Lung (tissue), 11 donors: ENCODE measurements at regions not wholly inside any gene's neighbourhood (a gene's known extent, or its start where the extent isn't known, plus 50 kb on each side); places are given as distances from the start of the nearest gene placed in this dataset.

ENCODE experiments used
- ATAC-seq: fragments of 200-7000 bp; cut with Tn5 transposase; one replicate; pipeline ENCODE4 v1.9.1; 2020; ENCODE audit warnings: moderate number of reproducible peaks; ENCODE audit not compliant: insufficient read depth, low FRiP score
- DNase-seq, 3 donors: peaks; one replicate each; pipeline ENCODE4 v3.0.0-alpha.2; 2013 to 2017
- H3K27ac ChIP-seq, 2 donors: one replicate each; pipeline ENCODE4 v1.5.1; 2013; ENCODE audit warnings: mild to moderate bottlenecking in 2 of 2, moderate library complexity in 2 of 2, control low read depth in 1 of 2, inconsistent platforms in 1 of 2, low read depth in 1 of 2, low read length in 1 of 2
- H3K27me3 ChIP-seq, 3 donors: one replicate each; pipeline ENCODE4 v1.5.1; 2013; ENCODE audit warnings: low read length in 2 of 3; ENCODE audit not compliant: control insufficient read depth in 3 of 3, insufficient read depth in 3 of 3
- H3K36me3 ChIP-seq, 4 donors: one replicate each; pipeline ENCODE4 v1.5.1; 2013; ENCODE audit warnings: low read length in 4 of 4, mild to moderate bottlenecking in 1 of 4, moderate library complexity in 1 of 4; ENCODE audit not compliant: control insufficient read depth in 4 of 4, insufficient read depth in 4 of 4
- H3K4me1 ChIP-seq, 5 donors: one replicate each; pipeline ENCODE4 v1.5.1; 2013; ENCODE audit warnings: low read length in 5 of 5, mild to moderate bottlenecking in 2 of 5, moderate library complexity in 1 of 5; ENCODE audit not compliant: control insufficient read depth in 5 of 5, insufficient read depth in 5 of 5
- H3K4me3 ChIP-seq: one replicate; pipeline ENCODE4 v1.5.1; 2013; ENCODE audit warnings: mild to moderate bottlenecking, control low read depth, moderate library complexity
- H3K9ac ChIP-seq, 2 donors: one replicate each; pipeline ENCODE4 v1.5.1; 2013; ENCODE audit warnings: low read length in 2 of 2, control low read depth in 1 of 2; ENCODE audit not compliant: insufficient read depth in 1 of 2
- H3K9me3 ChIP-seq, 4 donors: one replicate each; pipeline ENCODE4 v1.5.1; 2013; ENCODE audit warnings: low read length in 3 of 4, mild to moderate bottlenecking in 1 of 4, moderate library complexity in 1 of 4; ENCODE audit not compliant: control insufficient read depth in 4 of 4, insufficient read depth in 3 of 4
- CTCF ChIP-seq: IDR thresholded peaks from 2 replicates; pipeline ENCODE4 v1.5.1; 2012; ENCODE audit warnings: mild to moderate bottlenecking; ENCODE audit errors: control extremely low read depth, extremely low read depth
- WGBS, 2 donors: extraction: QIAGEN DNeasy Blood & Tissue Kit; methylation state at CpG; one replicate each; pipeline ENCODE4 v1.1.7; 2013; 5-methylcytosine and 5-hydroxymethylcytosine counted together
- donor health status: control.
- donor health status: control.
- donor health status: Bipolar disorder and iron deficiency.
- donor health status: healthy.
- donor health status: DM: yes; HTN: yes; CAD: no.

GRCh38 chr2:237230355-237230754 is 144.7 kb downstream of the COPS8 start:
- no peak for ATAC-seq
- 85 to 96% methylated on average over 3 of the region's 3 CpGs for WGBS, 2 donors

GRCh38 chr2:237231593-237231992 is 145.9 kb downstream of the COPS8 start:
- DNase-seq, result no peak

More at GRCh38 chr2:237230355-237230754, 144.7 kb downstream of the COPS8 start:
- no peak overlapping the region for H3K4me3 ChIP-seq
- H3K9ac ChIP-seq, result no peak overlapping the region
- no peaks in the 10 kb centered on the region for H3K36me3 ChIP-seq
- H3K27me3 ChIP-seq, result no peaks in the 10 kb centered on the region
- no peak for DNase-seq
- peaks cover 0 to 9% (median 7%) of the 10 kb centered on the region in 5 donors for H3K4me1 ChIP-seq
- no peak overlapping the region for H3K27ac ChIP-seq
- H3K9me3 ChIP-seq, result peaks cover 0 to 5% (median 0%) of the 10 kb centered on the region in 4 donors
- no peak for TF ChIP-seq CTCF

GRCh38 chr2:237232166-237232565 is 146.5 kb downstream of the COPS8 start:
- no peak for TF ChIP-seq CTCF
- Histone ChIP-seq H3K36me3 (no peaks in the 10 kb centered on the region), H3K27me3 (no peaks in the 10 kb centered on the region), H3K9me3 (peaks cover 0 to 5% (median 0%) of the 10 kb centered on the region in 4 donors), H3K4me1 (peaks cover 0 to 20% (median 8%) of the 10 kb centered on the region in 5 donors), H3K9ac (no peak overlapping the region), H3K27ac (peak overlapping the region in 1 of 2 donors; percentile 24), H3K4me3 (no peak overlapping the region)
- DNase-seq (no peak), ATAC-seq (no peak)

More at GRCh38 chr2:237231593-237231992, 145.9 kb downstream of the COPS8 start:
- H3K4me1 ChIP-seq, result peaks cover 0 to 20% (median 8%) of the 10 kb centered on the region in 5 donors
- WGBS, 2 donors, result 85 to 92% methylated on average over 9 of the region's 9 CpGs
- no peak overlapping the region for H3K4me3 ChIP-seq
- no peaks in the 10 kb centered on the region for H3K27me3 ChIP-seq
- H3K9ac ChIP-seq, result no peak overlapping the region
- H3K36me3 ChIP-seq, result no peaks in the 10 kb centered on the region
- no peak for TF ChIP-seq CTCF
- peak overlapping the region in 1 of 2 donors; percentile 17 for H3K27ac ChIP-seq
- no peak for ATAC-seq
- H3K9me3 ChIP-seq, result peaks cover 0 to 5% (median 0%) of the 10 kb centered on the region in 4 donors

- no peaks in the 10 kb centered on the region for H3K27me3 ChIP-seq
- H3K27ac ChIP-seq, result peak overlapping the region in 1 of 2 donors; percentile 85
- WGBS, 2 donors, result 86 to 89% methylated on average over 2 of the region's 2 CpGs
- no peak overlapping the region for H3K9ac ChIP-seq
- ATAC-seq, result no peak
- no peak for TF ChIP-seq CTCF
- no peak for DNase-seq
- H3K9me3 ChIP-seq, result peaks cover 0 to 5% (median 0%) of the 10 kb centered on the region in 4 donors
- no peak overlapping the region for H3K4me3 ChIP-seq
- H3K4me1 ChIP-seq, result peaks cover 0 to 20% (median 8%) of the 10 kb centered on the region in 5 donors
- H3K36me3 ChIP-seq, result no peaks in the 10 kb centered on the region
These were observed 148.6 kb downstream of the COPS8 start for GRCh38 chr2:237234268-237234667.
